HepG2 (cell line): ENCODE measurements at regions not wholly inside any gene's neighbourhood (a gene's known extent, or its start where the extent isn't known, plus 50 kb on each side); places are given as distances from the start of the nearest gene placed in this dataset.

Experiments
- ATAC-seq: fragments of 200-7000 bp; cut with Tn5 transposase; 3 replicates; pipeline ENCODE4 v1.9.1; 2020; ENCODE audit warnings: mild to moderate bottlenecking, moderate library complexity
- BruUV-seq: library from RNA; stranded (reverse); fragments of 400-500 nt; replicated peaks from 2 replicates; lab custom pipeline; 2021; lab: Mats Ljungman, UMichigan
- CTCF ChIA-PET: fragments of 300-600 bp; formaldehyde crosslinking; extraction: SDS; loops from one replicate; lab custom pipeline; 2021; ENCODE audit warnings: low total read pairs, inconsistent platforms, low intra/inter-chr PET ratio; lab: Yijun Ruan, JAX
- POLR2A ChIA-PET: fragments of 350-600 bp; sonication (Branson Sonifier 250); formaldehyde crosslinking; loops from one replicate; lab custom pipeline; 2020; ENCODE audit warnings: antibody characterized with exemption, inconsistent platforms; lab: Yijun Ruan, JAX
- DNase-seq: peaks from one replicate; pipeline ENCODE4 v3.0.0-alpha.2; 2015; ENCODE audit warnings: low spot score
- FAIRE-seq: peaks from 3 replicates; lab custom pipeline; 2011; peaks lifted over from hg19 to GRCh38; lab: Jason Lieb, UNC
- H2AFZ ChIP-seq: one replicate; pipeline ENCODE4 v1.6.1; 2011; ENCODE audit warnings: low read length, inconsistent platforms
- H3K27ac ChIP-seq: fragments of 300-600 bp; 3 replicates; pipeline ENCODE4 v1.8.0; 2011; ENCODE audit warnings: mixed run types, mild to moderate bottlenecking, mixed read lengths, low read length, inconsistent platforms; ENCODE audit not compliant: insufficient read depth; ENCODE audit errors: extremely low read length
- H3K27me3 ChIP-seq, 2 experiments: fragments of 200-600 bp in 1 of 2; 2 replicates in 1 of 2; 3 replicates in 1 of 2; pipeline versions ENCODE4 v1.6.0 to v1.8.0; 2011; ENCODE audit warnings: low read length in 2 of 2, mild to moderate bottlenecking in 2 of 2, moderate library complexity in 2 of 2, inconsistent platforms in 1 of 2; ENCODE audit not compliant: insufficient read depth in 2 of 2, control insufficient read depth in 1 of 2
- H3K36me3 ChIP-seq, 2 experiments: fragments of 200-600 bp in 1 of 2; replicated peaks in 1 of 2; 2 replicates in 1 of 2; 3 replicates in 1 of 2; pipeline versions ENCODE4 v1.5.1 to v1.8.0; 2011; ENCODE audit warnings: low read length in 2 of 2, inconsistent platforms in 1 of 2; ENCODE audit not compliant: insufficient read depth in 2 of 2, control insufficient read depth in 1 of 2
- H3K4me1 ChIP-seq: 2 replicates; pipeline ENCODE4 v1.5.1; 2012; ENCODE audit warnings: low read length, inconsistent platforms; ENCODE audit not compliant: insufficient read depth
- H3K4me2 ChIP-seq: 2 replicates; pipeline ENCODE4 v1.6.0; 2011; ENCODE audit warnings: low read depth, low read length, inconsistent platforms
- H3K4me3 ChIP-seq, 3 experiments: fragments of 200-600 bp in 1 of 3; sonication (generic), shearing (Covaris generic) in 1 of 3; replicated peaks in 1 of 3; 2 replicates each; pipeline ENCODE4 v1.5.1; 2011 to 2016; ENCODE audit warnings: low read length in 3 of 3, inconsistent platforms in 2 of 3, low read depth in 2 of 3, mild to moderate bottlenecking in 2 of 3, control low read depth in 1 of 3, mixed read lengths in 1 of 3; ENCODE audit not compliant: insufficient read depth in 1 of 3
- H3K79me2 ChIP-seq: one replicate; pipeline ENCODE4 v1.6.1; 2011; ENCODE audit warnings: low read length, inconsistent platforms; ENCODE audit not compliant: insufficient read depth
- H3K9ac ChIP-seq: 2 replicates; pipeline ENCODE4 v1.6.0; 2011; ENCODE audit warnings: mild to moderate bottlenecking, low read depth, low read length, inconsistent platforms; ENCODE audit not compliant: insufficient read depth
- H3K9me3 ChIP-seq: 2 replicates; pipeline ENCODE4 v1.5.1; 2012; ENCODE audit warnings: mild to moderate bottlenecking, low read length
- H4K20me1 ChIP-seq: 2 replicates; pipeline ENCODE4 v1.6.0; 2011; ENCODE audit warnings: inconsistent platforms, mild to moderate bottlenecking, low read length, moderate library complexity; ENCODE audit not compliant: insufficient read depth
- MAFF ChIP-seq: IDR thresholded peaks from 2 replicates; pipeline ENCODE4 v1.6.1; 2011; ENCODE audit warnings: low read depth, low read length, improper control_type of control experiment
- MAFK ChIP-seq, 2 experiments: IDR thresholded peaks in 1 of 2; conservative IDR thresholded peaks in 1 of 2; 2 replicates each; pipeline ENCODE4 v1.6.1; 2011; ENCODE audit warnings: improper control_type of control experiment in 2 of 2, low read length in 2 of 2
- NFE2L1 ChIP-seq: sonication (generic); formaldehyde crosslinking; IDR thresholded peaks from 2 replicates; pipeline ENCODE4 v1.4.0; 2020; ENCODE audit warnings: missing genetic modification reagents, mild to moderate bottlenecking, borderline replicate concordance
- ZBTB33 ChIP-seq: sonication (generic); formaldehyde crosslinking; IDR thresholded peaks from 2 replicates; pipeline ENCODE4 v1.4.0; 2020; ENCODE audit warnings: missing genetic modification reagents
- WGBS: methylation state at CpG from one replicate; pipeline ENCODE4 v1.1.6; 2017; ENCODE audit warnings: low lambda C conversion rate; 5-methylcytosine and 5-hydroxymethylcytosine counted together
- in situ Hi-C: cut with HindIII; loops from 2 replicates; pipeline ENCODE4 v1.10.0; 2017; ENCODE audit warnings: low pct_unique_long_range_greater_than_20kb; ENCODE audit not compliant: extremely low pct_ligation_motif_present
- intact Hi-C: fragments of 100-400 bp; cut with micrococcal nuclease; formaldehyde crosslinking; loops from one replicate; pipeline ENCODE4 v1.10.0; 2022; ENCODE audit not compliant: unreplicated experiment
- TF ChIP-seq, protein P1 (sequence below): sonication (generic); formaldehyde crosslinking; IDR thresholded peaks from 2 replicates; pipeline ENCODE4 v1.5.0; 2020; ENCODE audit warnings: mild to moderate bottlenecking, missing genetic modification reagents, borderline replicate concordance

DNA sequence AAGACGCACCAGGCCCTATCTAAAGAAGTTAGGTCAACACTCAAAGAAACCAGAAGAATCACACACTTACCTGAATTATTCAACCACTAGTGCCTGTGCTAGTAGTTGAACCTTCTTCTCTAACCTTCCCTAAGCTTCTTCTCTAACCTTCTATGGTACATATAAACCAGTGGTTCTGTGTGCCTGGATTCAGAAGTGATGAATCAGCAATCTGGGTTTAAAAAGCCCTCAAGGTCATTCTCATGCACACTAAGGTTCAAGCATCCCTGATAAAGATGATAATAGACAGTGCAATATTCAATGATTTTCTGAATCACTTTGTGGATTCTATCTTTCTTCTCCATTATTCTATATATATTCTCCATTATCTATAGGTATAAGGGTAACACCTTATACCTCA, 271.4 kb upstream of the TBX18 start:
- WGBS, result 10% methylated on average over 1 of the region's 1 CpG
- no peaks in the 10 kb centered on the region for H4K20me1 ChIP-seq
- H3K4me3 ChIP-seq, result no peak overlapping the region
- peaks cover 38% of the 10 kb centered on the region for H3K9me3 ChIP-seq
- H3K4me2 ChIP-seq, result no peak overlapping the region
- in situ Hi-C loops, result no loop called here
- H2AFZ ChIP-seq, result no peak overlapping the region
- H3K27ac ChIP-seq, result no peak overlapping the region
- H3K9ac ChIP-seq, result no peak overlapping the region
- H3K27me3 ChIP-seq, result no peaks in the 10 kb centered on the region
- TF ChIP-seq ZBTB33 (CRISPR knock-in tag) (no peak), MAFF (peak; percentile 88), MAFK (conservative IDR thresholded peaks at IDR 0.05 in 1 of 2, IDR thresholded peaks at IDR 0.05 in 1 of 2; ENCODE audit: low read length in 2 of 2) (peak; percentile 83 to 93), NFE2L1 (CRISPR knock-in tag) (no peak)
- TF ChIP-seq, protein P1, sequence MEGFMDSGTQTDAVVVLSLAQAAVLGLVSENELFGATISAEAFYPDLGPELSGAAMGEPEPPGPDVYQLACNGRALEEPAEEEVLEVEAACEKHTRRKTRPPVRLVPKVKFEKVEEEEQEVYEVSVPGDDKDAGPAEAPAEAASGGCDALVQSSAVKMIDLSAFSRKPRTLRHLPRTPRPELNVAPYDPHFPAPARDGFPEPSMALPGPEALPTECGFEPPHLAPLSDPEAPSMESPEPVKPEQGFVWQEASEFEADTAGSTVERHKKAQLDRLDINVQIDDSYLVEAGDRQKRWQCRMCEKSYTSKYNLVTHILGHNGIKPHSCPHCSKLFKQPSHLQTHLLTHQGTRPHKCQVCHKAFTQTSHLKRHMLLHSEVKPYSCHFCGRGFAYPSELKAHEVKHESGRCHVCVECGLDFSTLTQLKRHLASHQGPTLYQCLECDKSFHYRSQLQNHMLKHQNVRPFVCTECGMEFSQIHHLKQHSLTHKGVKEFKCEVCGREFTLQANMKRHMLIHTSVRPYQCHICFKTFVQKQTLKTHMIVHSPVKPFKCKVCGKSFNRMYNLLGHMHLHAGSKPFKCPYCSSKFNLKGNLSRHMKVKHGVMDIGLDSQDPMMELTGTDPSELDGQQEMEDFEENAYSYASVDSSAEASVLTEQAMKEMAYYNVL, result no peak
- ChIA-PET POLR2A (no interaction called here), CTCF (no interaction called here)
- FAIRE-seq (no peak), DNase-seq (no peak), ATAC-seq (no peak)
- no peaks in the 10 kb centered on the region for H3K36me3 ChIP-seq
- H3K4me1 ChIP-seq, result no peaks in the 10 kb centered on the region
- H3K79me2 ChIP-seq, result no peaks in the 10 kb centered on the region
- BruUV-seq, result no TSS peak
- intact Hi-C loops, result no loop called here
